CD4-positive, alpha-beta T cell (primary cell): ENCODE measurements at regions not wholly inside any gene's neighbourhood (a gene's known extent, or its start where the extent isn't known, plus 50 kb on each side); places are given as distances from the start of the nearest gene placed in this dataset.

Experiments used
- ATAC-seq: fragments of 200-7000 bp; cut with Tn5 transposase; one replicate; pipeline ENCODE4 v1.10.0; 2022; ENCODE audit warnings: mild to moderate bottlenecking; ENCODE audit not compliant: poor library complexity
- CTCF ChIA-PET: fragments of 350-600 bp; sonication (Branson Sonifier 250); formaldehyde crosslinking; loops from one replicate; lab custom pipeline; 2021; ENCODE audit warnings: antibody characterized with exemption, inconsistent platforms; lab: Charles Lee
- POLR2A ChIA-PET: fragments of 350-600 bp; sonication (Branson Sonifier 250); formaldehyde crosslinking; loops from one replicate; lab custom pipeline; 2021; ENCODE audit warnings: antibody characterized with exemption, inconsistent platforms; lab: Charles Lee
- DNase-seq, 14 experiments: peaks; one replicate each; pipeline ENCODE4 v3.0.0-alpha.2; 2013 to 2020; ENCODE audit warnings: mixed read lengths in 2 of 14
- H3K27ac ChIP-seq, 2 donors: one replicate each; pipeline versions ENCODE4 v1.5.1 to v1.7.0; 2013; ENCODE audit warnings: low read length in 2 of 2, low read depth in 1 of 2, mild to moderate bottlenecking in 1 of 2
- H3K27me3 ChIP-seq, 2 experiments: 1 replicate in 1 of 2; 2 replicates in 1 of 2; pipeline versions ENCODE4 v1.6.1 to v1.7.0; 2013; ENCODE audit warnings: low read length in 2 of 2, control low read depth in 1 of 2, mild to moderate bottlenecking in 1 of 2, moderate library complexity in 1 of 2; ENCODE audit not compliant: insufficient read depth in 2 of 2, control insufficient read depth in 1 of 2
- H3K36me3 ChIP-seq: one replicate; pipeline ENCODE4 v1.6.1; 2013; ENCODE audit warnings: low read length, control low read depth; ENCODE audit not compliant: insufficient read depth
- H3K4me1 ChIP-seq: one replicate; pipeline ENCODE4 v1.6.1; 2013; ENCODE audit warnings: low read length, control low read depth; ENCODE audit not compliant: insufficient read depth
- H3K4me3 ChIP-seq: one replicate; pipeline ENCODE4 v1.5.1; 2013; ENCODE audit warnings: mild to moderate bottlenecking, low read length, moderate library complexity
- H3K9me3 ChIP-seq, 2 experiments: 1 replicate in 1 of 2; 2 replicates in 1 of 2; pipeline versions ENCODE4 v1.6.1 to v1.7.0; 2013; ENCODE audit warnings: low read length in 2 of 2, mild to moderate bottlenecking in 2 of 2, control low read depth in 1 of 2, moderate library complexity in 1 of 2; ENCODE audit not compliant: control insufficient read depth in 1 of 2, insufficient read depth in 1 of 2
- H3K27ac Mint-ChIP-seq: one replicate; pipeline ENCODE4 v1.8.0; 2020; ENCODE audit warnings: mixed read lengths
- H3K27me3 Mint-ChIP-seq: one replicate; pipeline ENCODE4 v1.8.0; 2021; ENCODE audit warnings: mixed read lengths
- H3K36me3 Mint-ChIP-seq: one replicate; pipeline ENCODE4 v1.8.0; 2021; ENCODE audit warnings: low read depth, mixed read lengths
- H3K4me1 Mint-ChIP-seq: one replicate; pipeline ENCODE4 v1.8.0; 2021; ENCODE audit warnings: low read depth, mixed read lengths
- H3K4me3 Mint-ChIP-seq: one replicate; pipeline ENCODE4 v1.8.0; 2020; ENCODE audit warnings: mild to moderate bottlenecking, mixed read lengths
- H3K9me3 Mint-ChIP-seq: one replicate; pipeline ENCODE4 v1.8.0; 2020; ENCODE audit warnings: mixed read lengths
- CTCF ChIP-seq: fragments of 200-600 bp; IDR thresholded peaks from one replicate; pipeline ENCODE4 v1.8.0; 2022; ENCODE audit warnings: antibody characterized with exemption, mild to moderate bottlenecking
- intact Hi-C, 2 experiments: fragments of 100-400 bp; cut with DNase I in 1 of 2; cut with micrococcal nuclease in 1 of 2; formaldehyde crosslinking; loops; one replicate each; pipeline versions ENCODE4 v1.15.1 to v1.9.0; 2023 to 2025; cut with DNase I, micrococcal nuclease

GRCh38 chr1:55539652-55540512, 324.7 kb upstream of the USP24 start:
- intact Hi-C loops, result no loop called here
- Mint-ChIP-seq H3K4me3 (no peak overlapping the region), H3K27ac (no peak overlapping the region), H3K36me3 (no peaks in the 10 kb centered on the region), H3K4me1 (no peaks in the 10 kb centered on the region), H3K9me3 (no peaks in the 10 kb centered on the region), H3K27me3 (peaks cover 5% of the 10 kb centered on the region)
- Histone ChIP-seq H3K4me3 (no peak overlapping the region), H3K27ac (no peak overlapping the region), H3K27me3 (no peaks in the 10 kb centered on the region), H3K9me3 (peaks cover 0 to 4% of the 10 kb centered on the region in 2 experiments), H3K4me1 (no peaks in the 10 kb centered on the region), H3K36me3 (no peaks in the 10 kb centered on the region)
- ChIA-PET CTCF (no interaction called here), POLR2A (no interaction called here)
- ATAC-seq (no peak), DNase-seq (no peak)
- no peak for TF ChIP-seq CTCF

GRCh38 chr1:55538428-55538827, 323.3 kb upstream of the USP24 start:
- intact Hi-C loops, result no loop called here
- Histone ChIP-seq H3K4me3 (no peak overlapping the region), H3K9me3 (peaks cover 0 to 4% of the 10 kb centered on the region in 2 experiments), H3K27me3 (no peaks in the 10 kb centered on the region), H3K27ac (no peak overlapping the region), H3K4me1 (no peaks in the 10 kb centered on the region), H3K36me3 (no peaks in the 10 kb centered on the region)
- H3K4me3 Mint-ChIP-seq, result no peak overlapping the region
- H3K9me3 Mint-ChIP-seq, result no peaks in the 10 kb centered on the region
- no peak overlapping the region for H3K27ac Mint-ChIP-seq
- no peaks in the 10 kb centered on the region for H3K4me1 Mint-ChIP-seq
- H3K36me3 Mint-ChIP-seq, result no peaks in the 10 kb centered on the region
- ATAC-seq (no peak), DNase-seq (no peak)
- no peaks in the 10 kb centered on the region for H3K27me3 Mint-ChIP-seq
- no peak for TF ChIP-seq CTCF
- CTCF ChIA-PET, result no interaction called here
- POLR2A ChIA-PET, result no interaction called here

GRCh38 chr1:55536545-55536865, 321.3 kb upstream of the USP24 start:
- TF ChIP-seq CTCF, result no peak
- no peak overlapping the region for H3K4me3 Mint-ChIP-seq
- H3K9me3 Mint-ChIP-seq, result no peaks in the 10 kb centered on the region
- CTCF ChIA-PET, result interaction anchor here (1.8 kb wide), 1 partner anchor 9 kb away, joined by 5 read pairs; no protein-coding TSS in a partner anchor
- no peaks in the 10 kb centered on the region for H3K27me3 ChIP-seq
- no peak overlapping the region for H3K27ac Mint-ChIP-seq
- H3K4me1 ChIP-seq, result no peaks in the 10 kb centered on the region
- no peaks in the 10 kb centered on the region for H3K4me1 Mint-ChIP-seq
- no peaks in the 10 kb centered on the region for H3K36me3 ChIP-seq
- H3K27me3 Mint-ChIP-seq, result no peaks in the 10 kb centered on the region
- DNase-seq (no peak), ATAC-seq (no peak)
- POLR2A ChIA-PET, result no interaction called here
- H3K9me3 ChIP-seq, result peaks cover 0 to 4% of the 10 kb centered on the region in 2 experiments
- intact Hi-C loops, result no loop called here
- H3K4me3 ChIP-seq, result no peak overlapping the region
- no peaks in the 10 kb centered on the region for H3K36me3 Mint-ChIP-seq
- no peak overlapping the region for H3K27ac ChIP-seq
